ENCODE measurements at regions not wholly inside any gene's neighbourhood (a gene's known extent, or its start where the extent isn't known, plus 50 kb on each side); places are given as distances from the start of the nearest gene placed in this dataset.

- TF ChIP-seq CTCF (IDR thresholded peaks at IDR 0.05; ENCODE audit: low read length) (no peak), EZH2 (optimal IDR thresholded peaks at IDR 0.05; ENCODE audit: low read depth, low read length) (no peak)
Measured at GRCh38 chr22:49351761-49352227, 475.9 kb downstream of the BRD1 start.

All from MM.1S (cell line).